ENCODE measurements at regions not wholly inside any gene's neighbourhood (a gene's known extent, or its start where the extent isn't known, plus 50 kb on each side); places are given as distances from the start of the nearest gene placed in this dataset.
"Not testable (repeated sequence)": the region's sequence is repeated elsewhere in the genome, so short reads cannot be mapped to it uniquely, and the experiment has no call there.

- DNase-seq (ENCODE audit: low read depth), result no peak
These were observed 604.8 kb upstream of the GYPC start for GRCh38 chr2:126050991-126051736.

DNA sequence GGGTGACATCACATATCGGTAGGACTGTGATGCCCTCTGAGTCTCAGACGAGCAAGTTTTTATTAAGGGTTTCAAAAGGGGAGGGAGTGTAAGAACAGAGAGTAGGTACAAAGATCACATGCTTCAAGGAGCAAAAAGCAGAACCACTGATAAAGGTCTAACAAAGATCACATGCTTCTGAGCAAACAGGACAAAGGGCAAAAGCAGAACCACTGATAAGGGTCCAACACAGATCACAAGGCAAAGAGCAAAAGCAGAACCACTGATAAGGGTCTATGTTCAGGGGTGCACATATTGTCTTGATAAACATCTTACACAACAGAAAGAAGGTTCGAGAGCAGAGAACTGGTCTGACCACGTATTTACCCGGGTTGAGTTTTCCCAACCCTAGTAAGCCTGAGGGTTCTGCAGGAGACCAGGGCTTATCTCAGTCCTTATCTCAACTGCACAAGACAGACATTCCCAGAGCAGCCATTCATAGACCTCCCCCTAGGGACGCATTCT, 604.2 kb upstream of the GYPC start:
- not testable (repeated sequence) for DNase-seq (ENCODE audit: low read depth)

- no peak for DNase-seq (ENCODE audit: low read depth)
These were observed 596.6 kb upstream of the GYPC start for GRCh38 chr2:126059379-126059778.

DNA sequence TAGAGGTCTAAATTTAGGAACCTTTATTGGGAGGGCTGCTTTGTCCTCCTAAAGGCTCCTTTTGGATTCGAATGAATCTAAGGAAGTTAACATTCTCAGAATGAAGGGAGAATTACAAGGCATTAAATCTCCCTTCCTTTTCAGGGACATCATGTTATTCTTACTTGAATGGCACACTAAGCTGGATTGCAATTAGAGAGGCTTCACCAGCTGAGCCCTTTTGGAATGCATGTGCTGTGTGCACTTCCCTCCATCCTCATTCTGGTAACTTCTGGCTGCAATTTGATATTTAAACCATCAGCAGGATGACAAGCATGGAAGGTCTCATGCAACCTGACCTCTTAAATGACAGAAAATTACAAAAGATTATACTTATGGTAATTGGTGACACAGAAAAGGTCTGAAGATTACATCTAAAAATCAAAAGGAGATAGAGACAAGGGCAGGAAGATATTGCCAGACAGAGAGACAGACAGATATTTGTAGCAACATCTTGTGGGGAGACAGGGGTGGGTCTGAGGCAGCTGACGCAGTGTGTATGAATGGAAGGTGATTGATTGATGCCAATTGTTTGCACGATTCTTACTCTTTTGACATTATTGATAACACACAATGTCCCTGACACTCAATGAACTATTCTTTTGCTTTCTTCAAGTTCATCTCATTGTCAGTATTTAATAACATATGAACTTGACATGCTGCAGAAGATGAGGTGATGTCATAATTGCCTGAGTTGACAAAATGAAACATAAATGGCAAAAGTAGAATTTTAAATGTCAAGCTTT, 570.8 kb upstream of the GYPC start:
- DNase-seq (ENCODE audit: low read depth), result no peak

GRCh38 chr2:126100962-126101361, 555.0 kb upstream of the GYPC start:
- DNase-seq (ENCODE audit: low read depth), result no peak

- DNase-seq (ENCODE audit: low read depth), result no peak
These were observed 550.0 kb upstream of the GYPC start for GRCh38 chr2:126106006-126106405.

GRCh38 chr2:126107883-126108282, 548.1 kb upstream of the GYPC start:
- DNase-seq (ENCODE audit: low read depth), result no peak

DNA sequence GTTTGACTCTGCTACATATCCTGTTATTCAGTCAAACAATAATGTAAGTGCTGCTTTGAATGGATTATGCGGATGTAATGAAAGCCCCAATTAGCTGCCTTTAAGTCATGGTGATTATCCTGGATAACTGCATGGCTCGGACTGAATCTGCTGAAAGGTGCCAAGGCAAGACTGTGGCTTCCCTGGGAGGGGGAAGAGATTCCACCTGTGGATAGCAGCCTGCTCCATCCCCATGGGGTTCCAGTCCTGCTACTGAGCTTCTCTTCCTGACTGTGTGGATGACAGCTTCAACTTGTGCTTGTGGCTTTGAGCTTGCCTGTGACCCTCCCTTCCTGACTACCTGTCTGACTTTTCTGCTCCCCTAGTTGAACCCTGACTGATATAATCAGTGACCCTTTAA, 540.0 kb upstream of the GYPC start:
- DNase-seq (ENCODE audit: low read depth), result no peak

DNA sequence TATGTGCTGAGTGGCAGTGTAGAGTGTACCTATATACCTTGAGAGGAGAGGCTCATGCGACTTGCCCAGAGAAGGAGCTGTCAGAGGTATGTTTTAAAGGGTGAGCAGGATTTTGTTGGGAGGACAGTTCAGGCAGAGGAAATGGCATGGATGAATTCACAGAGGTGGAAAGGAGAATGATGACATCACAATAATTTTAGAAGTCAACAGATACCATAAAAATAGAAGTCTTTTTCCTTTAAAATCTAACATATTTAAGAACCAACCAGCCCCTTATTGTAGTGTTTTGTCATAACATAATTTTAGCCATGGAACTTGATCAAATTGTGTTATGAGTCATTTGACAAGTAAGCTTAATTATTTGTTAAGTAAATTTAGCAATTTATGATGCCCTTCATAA, 538.1 kb upstream of the GYPC start:
- no peak for DNase-seq (ENCODE audit: low read depth)

DNA sequence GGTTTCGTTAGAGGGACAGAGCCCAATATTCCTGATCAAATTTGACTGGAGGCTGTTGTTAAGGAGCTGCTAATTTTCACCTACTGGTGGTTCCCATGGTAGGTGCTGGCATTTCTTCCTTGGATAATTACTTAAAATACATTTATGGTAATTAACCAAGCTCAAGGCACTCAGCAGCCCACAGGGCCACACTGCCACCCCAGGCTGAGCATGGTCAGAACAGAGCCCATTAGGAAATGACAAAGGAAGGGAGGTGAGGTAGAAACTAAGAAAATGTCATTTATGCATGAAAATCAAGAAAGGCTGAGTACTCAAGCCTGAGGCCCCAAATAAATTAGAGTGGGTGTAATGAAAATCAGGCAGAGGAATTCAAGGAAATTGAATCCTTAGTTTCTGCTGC, 510.2 kb upstream of the GYPC start:
- DNase-seq (ENCODE audit: low read depth), result no peak

DNA sequence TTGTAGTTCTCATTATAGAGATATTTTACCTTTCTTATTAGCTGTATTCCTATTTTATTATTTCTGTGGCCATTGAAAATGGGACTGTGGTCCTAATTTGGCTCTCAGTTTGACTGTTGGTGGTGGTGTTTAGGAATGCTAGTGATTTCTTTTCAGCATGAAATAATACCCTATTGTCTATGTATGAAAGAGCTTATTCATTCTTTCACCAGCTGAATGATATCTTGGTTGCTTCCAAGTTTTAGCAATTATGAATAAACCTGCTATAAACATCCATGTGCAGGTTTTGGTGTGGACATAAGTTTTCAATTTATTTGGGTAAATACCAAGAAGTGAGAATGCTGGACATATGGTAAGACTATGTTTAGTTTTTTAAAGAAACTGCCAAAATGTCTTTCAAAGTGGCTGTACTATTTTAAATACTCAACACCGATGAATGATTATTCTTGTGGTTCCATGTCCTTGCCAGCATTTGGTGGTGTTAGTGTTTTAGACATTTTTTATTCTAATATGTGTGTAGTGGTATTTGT, 501.6 kb upstream of the GYPC start:
- DNase-seq (ENCODE audit: low read depth), result no peak

DNA sequence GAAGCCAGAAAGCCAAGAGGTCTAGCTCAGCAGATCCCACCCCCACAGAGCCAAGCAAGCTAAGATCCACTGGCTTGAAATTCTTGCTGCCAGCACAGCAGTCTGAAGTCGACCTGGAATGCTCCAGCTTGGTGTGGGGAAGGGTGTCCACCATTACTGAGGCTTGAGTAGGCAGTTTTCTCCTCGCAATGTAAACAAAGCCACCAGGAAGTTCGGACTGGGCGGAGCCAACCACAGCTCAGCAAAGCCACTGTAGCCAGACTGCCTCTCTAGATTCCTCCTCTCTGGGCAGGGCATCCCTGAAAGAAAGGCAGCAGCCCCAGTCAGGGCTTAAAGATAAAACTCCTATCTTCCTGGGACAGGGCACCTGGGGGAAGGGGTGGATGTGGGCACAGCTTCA, 495.0 kb upstream of the GYPC start:
- not testable (repeated sequence) for DNase-seq (ENCODE audit: low read depth)

GRCh38 chr2:126172631-126173184, 483.2 kb upstream of the GYPC start:
- no peak for DNase-seq (ENCODE audit: low read depth)

GRCh38 chr2:126175222-126175621, 480.7 kb upstream of the GYPC start:
- DNase-seq (ENCODE audit: low read depth), result no peak

- no peak for DNase-seq (ENCODE audit: low read depth)
These were observed 478.5 kb upstream of the GYPC start for GRCh38 chr2:126177479-126177878.

DNA sequence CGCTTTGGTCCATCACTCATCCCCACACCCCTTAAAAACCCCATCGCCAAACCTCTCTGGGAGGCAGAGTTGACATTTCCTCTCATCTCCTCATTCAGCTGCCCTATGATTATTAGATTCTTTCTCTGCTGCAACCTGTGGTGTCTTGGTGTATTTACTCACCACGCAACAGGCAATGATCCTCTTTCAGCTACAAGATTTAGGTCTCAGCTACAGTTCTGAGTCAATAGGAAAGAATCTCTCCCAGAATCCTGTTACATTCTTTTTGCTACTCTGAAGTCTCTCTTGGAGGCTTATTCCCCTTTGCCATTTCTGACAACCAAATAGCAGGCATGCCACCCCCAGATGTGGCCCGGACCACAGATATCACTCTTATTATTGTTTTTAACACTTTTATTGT, 468.3 kb upstream of the GYPC start:
- no peak for DNase-seq (ENCODE audit: low read depth)

- no peak for DNase-seq (ENCODE audit: low read depth)
These were observed 466.4 kb upstream of the GYPC start for GRCh38 chr2:126189527-126189926.

DNA sequence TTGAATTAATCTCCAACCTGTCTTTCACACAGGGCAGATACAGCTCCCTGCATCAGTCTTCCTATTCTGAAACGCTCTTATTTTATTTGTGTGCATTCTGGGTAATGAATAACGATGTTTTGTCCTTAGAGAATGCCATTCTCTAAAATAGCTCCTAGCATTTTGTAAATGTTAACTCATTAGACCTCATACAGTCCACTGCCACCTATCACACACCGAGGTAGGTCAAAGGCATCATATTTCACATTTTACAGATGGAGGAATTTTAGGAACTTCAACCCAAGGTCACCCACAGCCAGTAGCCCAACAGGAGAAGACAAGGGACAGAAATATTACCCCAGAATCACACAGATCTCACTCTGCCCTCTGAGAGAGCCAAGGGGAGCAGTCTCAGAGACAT, 455.4 kb upstream of the GYPC start:
- peak; percentile 36 for DNase-seq (ENCODE audit: low read depth)

DNA sequence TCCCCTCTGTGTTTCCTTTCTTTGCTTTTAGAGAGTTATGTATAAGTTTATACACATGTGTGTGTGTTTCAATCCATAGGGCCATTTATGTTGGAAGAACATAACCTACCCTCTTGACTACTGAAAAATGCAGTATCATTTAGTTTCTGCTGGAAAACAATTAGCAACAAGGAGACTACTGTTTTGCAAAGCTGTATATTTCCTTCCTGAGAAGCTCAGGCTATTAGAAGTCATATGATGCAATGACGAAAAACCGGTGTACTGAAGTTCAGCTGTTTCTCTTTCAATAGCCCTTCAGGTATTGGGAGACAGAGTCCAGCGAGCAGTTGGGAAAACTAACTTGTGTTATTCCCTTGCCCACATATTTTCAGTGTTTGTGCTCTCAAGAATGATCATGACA, 447.7 kb upstream of the GYPC start:
- DNase-seq (ENCODE audit: low read depth), result peak; percentile 13

- no peak for DNase-seq (ENCODE audit: low read depth)
These were observed 443.2 kb upstream of the GYPC start for GRCh38 chr2:126212735-126213134.

- no peak for DNase-seq (ENCODE audit: low read depth)
These were observed 436.9 kb upstream of the GYPC start for GRCh38 chr2:126219081-126219480.

DNA sequence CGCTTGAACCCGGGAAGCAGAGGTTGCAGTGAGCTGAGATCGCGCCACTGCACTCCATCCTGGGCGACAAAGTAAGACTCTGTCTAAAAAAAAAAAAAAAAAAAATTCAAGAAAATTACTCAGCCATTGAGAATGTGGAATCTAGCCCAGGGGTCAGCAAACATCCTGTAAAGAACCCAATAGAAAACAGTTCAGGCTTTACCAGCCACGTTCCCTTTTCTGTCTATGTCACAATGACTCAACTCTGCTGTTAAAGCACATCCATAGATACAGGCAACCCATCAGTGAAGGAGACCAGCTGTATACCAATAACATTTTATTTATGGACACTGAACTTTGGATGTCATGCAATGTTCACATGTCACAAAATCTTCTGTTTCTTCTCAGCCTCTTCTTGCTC, 435.6 kb upstream of the GYPC start:
- DNase-seq (ENCODE audit: low read depth), result peak; percentile 22

GRCh38 chr2:126221506-126221905, 434.5 kb upstream of the GYPC start:
- DNase-seq (ENCODE audit: low read depth), result no peak
